ENCODE measurements at regions not wholly inside any gene's neighbourhood (a gene's known extent, or its start where the extent isn't known, plus 50 kb on each side); places are given as distances from the start of the nearest gene placed in this dataset.

GRCh38 chr5:61933787-61934626, 372.0 kb upstream of the KIF2A start:
- TF ChIP-seq CTCF (IDR thresholded peaks at IDR 0.05; ENCODE audit: low read depth, low read length, poor library complexity, severe bottlenecking): peak; percentile 50
- no peak for TF ChIP-seq EZH2phosphoT487 (IDR thresholded peaks at IDR 0.05; ENCODE audit: borderline replicate concordance, low read length)

Data from DOHH2 (cell line).